GM18861 (cell line): ENCODE measurements at regions not wholly inside any gene's neighbourhood (a gene's known extent, or its start where the extent isn't known, plus 50 kb on each side); places are given as distances from the start of the nearest gene placed in this dataset.
"Not testable (repeated sequence)": the region's sequence is repeated elsewhere in the genome, so short reads cannot be mapped to it uniquely, and the experiment has no call there.

Experiments used
- ATAC-seq: cut with Tn5 transposase; IDR thresholded peaks from one replicate; pipeline ENCODE4 v1.9.1; 2021; ENCODE audit not compliant: unreplicated experiment

DNA sequence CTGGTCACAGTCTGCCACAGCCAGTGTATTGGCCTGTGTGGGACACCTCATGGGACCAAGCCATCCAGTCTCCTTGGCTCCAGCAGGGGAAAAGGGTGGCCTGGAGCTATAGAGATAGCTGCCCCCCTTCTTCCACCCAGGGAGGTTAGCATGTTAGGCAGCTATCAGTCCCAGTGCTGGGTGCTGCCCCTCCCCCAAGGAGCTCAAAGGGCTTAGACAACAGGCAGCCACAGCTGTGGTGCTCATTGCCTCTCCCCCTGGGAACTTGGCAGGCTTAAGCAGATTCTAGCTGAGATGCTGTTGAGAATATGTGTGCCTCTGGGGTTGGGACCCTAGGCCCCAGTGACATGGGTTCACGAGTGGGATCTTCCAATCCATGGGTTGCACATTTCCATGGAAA is 226.0 kb upstream of the PTGER4 start:
- ATAC-seq: no peak

DNA sequence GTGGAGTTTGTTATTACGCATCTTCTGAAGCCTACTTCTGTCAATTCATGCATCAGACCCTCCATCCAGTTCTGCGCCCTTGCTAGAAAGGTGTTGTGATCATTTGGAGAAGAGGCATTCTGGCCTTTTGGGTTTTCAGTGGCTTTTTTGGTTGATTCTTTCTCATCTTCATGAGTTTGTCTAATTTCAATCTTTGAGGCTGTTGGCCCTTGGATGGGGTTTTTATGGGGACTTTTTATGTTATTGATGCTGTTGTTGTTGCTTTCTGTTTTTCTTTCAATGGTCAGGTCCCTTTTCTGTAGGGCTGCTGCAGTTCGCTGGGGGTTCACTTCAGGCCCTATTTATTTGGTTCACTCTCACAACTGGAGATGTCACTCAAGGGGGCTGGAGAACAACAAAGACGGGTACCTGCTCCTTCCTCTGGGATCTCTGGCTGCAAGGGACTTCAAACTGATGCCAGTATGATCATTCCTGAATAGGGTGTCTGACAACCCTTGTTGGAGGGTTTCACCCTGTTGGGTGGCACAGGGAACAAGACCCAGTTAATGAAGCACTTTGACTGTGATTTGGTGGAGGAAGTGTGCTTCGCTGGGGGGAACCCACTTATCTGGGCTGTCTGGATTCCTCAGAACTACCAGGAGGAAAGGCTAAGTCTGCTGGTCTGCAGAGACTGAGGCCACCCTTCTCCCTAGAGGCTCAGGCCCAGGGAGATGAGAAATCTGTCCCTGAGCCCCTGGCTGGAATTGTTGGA is 226.7 kb upstream of the PTGER4 start:
- no peak for ATAC-seq

DNA sequence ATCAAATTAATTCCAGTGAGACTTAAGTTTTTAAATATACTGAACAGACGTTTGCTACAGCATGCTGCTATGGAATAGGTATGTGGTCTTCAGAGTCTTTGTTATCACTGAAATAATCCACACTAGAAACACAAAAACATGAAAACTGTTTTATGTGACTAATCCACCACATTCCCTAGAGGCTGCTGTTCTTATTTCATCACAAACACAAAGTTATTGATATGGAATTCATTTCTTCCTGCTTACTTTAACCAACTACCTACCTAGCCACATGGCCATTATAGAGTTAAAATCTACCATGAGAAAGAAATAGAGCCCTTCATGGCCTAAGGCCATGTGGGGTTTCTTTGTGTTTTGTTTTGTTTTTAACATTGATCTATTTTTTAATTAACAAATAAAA is 232.3 kb upstream of the PTGER4 start:
- no peak for ATAC-seq

DNA sequence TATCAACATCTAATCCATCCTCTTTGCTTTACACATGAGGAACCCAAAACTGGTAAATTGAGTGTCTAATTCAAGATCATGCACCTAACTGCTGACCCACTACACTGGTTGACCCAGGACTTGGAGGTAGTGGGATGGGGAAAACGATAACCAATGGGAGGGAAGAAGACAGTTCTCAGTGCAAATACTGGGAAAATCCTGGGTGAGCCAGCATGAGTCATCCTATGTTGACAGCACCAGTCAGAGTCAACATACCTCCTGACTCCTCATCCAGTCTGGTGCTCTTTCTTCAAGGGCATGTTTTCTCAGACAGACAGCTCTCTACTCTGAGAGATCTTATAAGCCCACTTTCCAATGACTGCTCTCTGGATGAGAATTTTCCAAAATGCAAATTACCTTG is 232.8 kb upstream of the PTGER4 start:
- no peak for ATAC-seq

DNA sequence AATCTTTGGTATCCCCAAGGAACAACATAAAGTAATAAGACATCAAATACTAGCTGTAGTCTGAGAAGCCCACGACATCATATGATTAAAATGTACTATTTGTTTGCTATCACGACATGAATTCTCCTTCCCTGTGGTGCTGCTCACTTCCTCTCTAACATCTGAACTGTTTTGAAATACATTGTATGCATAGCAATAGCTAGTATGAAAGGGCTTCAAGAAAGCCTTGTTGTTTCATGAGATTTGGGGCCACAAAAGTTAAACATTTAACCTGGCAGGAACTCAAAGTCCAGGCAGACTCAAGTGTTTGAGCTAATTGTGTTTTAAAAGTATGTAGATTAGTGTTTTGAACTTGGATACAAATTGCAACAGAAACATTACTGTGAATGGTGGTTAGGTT is 237.4 kb upstream of the PTGER4 start:
- ATAC-seq: peak; percentile 77

DNA sequence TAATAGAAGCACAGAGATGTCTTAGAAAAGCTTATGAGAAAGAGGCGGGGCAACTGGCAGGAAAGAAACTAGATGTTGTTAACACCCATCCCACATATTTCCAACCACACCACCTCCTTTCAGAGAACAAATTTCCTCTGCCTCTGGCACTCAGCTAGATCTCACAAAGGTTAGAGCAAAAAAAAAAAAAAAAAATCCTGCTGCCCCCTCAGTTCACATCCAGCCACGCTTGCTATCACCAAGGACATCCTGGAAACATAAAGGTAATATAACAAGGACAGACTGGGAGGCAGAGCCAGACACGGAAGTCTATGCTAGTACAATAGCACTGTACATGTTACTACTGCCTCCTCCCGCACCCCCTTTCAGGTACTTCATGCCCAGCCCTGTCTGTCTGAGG is 238.0 kb upstream of the PTGER4 start:
- ATAC-seq: no peak

DNA sequence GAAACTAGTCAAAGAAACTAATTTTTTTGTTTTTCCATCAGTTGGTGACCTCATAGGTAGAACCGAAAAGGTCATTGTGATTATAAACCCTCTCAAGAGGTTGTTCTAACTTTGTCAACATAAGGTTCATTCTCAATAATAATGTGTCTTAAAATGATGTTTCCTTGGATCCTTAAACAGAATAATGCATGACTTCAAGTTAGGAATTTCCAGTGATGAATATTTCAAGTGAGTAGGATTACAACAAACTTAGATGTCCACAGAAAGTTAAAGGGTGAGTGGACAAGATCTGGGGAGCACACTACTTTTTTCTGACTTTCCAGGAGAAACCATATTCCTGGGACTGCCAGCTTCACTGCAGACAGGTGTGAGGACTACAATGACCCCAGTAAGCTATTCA is 239.0 kb upstream of the PTGER4 start:
- no peak for ATAC-seq

DNA sequence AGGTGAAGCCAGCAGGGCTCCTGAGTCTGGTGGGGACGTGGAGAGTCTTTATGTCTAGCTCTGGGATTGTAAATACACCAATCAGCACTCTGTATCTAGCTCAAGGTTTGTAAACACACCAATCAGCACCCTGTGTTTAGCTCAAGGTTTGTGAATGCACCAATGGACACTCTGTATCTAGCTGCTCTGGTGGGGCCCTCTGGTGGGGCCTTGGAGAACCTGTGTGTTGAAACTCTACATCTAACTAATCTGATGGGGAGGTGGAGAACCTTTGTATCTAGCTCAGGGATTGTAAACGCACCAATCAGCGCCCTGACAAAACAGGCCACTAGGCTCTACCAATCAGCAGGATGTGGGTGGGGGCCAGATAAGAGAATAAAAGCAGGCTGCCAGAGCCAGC is 240.6 kb upstream of the PTGER4 start:
- ATAC-seq: not testable (repeated sequence)

DNA sequence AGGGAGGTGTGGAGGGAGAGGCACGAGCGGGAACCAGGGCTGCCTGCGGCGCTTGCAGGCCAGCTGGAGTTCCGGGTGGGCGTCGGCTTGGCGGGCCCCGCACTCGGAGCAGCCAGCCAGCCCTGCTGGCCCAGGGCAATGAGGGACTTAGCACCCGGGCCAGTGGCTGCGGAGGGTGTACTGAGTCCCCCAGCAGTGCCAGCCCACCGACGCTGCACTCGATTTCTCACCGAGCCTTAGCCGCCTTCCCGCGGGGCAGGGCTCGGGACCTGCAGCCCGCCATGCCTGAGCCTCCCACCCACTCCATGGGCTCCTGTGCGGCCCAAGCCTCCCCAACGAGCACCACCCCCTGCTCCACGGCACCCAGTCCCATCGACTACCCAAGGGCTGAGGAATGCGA is 241.1 kb upstream of the PTGER4 start:
- ATAC-seq: not testable (repeated sequence)

DNA sequence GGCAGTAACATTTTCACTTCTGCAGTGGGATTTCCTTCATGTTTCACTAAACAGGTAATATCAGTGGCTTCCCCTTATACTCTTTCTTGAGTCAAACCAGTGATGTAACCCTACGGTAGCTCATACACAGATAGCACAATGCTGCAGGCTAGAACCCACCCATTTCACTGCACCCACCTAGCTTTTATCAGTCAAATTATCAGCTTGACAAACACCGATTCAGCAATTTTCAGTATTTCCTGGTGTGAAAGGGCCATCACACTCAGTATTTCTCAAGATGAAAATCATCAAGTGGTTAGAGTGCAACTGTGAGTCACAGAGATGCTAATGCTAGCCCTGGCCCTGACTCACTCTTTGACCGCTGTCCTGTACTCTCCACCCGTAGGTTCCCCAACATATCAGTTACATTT is 242.3 kb upstream of the PTGER4 start:
- peak; percentile 57 for ATAC-seq

DNA sequence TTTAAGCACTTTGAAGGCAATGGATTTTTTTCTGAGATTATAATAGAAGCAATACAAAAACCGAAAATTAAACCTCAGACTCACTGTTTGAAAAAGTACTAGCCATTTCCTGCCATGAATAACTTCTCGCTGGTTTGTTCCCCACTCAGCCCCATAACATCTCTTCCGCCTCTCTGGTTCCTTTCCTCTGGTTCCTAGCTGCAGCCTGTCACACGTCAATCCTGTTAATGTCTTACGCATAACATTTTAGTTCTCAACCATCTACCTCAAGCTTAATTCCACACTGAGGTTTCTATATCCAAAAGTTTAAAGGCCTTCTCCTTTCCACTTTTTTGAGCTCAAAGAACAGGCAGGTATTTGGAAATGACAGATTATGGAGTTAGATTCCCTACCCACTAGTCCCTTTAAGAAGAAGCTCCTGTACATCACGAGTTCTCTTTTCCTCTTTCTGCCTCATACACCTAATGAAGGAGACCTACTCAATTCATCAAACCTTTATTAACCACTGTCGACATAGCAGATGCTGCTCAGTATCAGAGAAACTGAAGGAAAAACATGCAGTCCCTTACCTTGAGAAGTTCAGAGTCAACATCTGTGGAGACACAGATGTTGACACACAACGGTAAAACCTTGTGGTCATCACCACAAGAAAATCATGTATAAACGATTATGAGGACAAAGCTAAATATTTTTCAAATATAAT is 243.0 kb upstream of the PTGER4 start:
- ATAC-seq: peak; percentile 42

DNA sequence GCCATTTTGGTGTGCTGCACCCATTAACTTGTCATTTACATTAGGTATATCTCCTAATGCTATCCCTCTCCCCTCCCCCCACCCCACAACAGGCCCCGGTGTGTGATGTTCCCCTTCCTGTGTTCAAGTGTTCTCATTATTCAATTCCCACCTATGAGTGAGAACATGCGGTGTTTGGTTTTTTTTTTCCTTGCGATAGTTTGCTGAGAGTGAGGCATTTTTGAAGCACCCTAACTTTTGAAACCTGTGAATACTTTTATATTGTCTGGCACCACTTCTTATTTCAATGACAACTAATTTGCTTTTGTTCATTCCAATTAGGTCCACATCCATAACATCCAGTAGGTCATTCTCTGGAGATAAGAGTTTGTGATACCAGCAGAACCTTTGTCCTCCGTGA is 244.0 kb upstream of the PTGER4 start:
- not testable (repeated sequence) for ATAC-seq

DNA sequence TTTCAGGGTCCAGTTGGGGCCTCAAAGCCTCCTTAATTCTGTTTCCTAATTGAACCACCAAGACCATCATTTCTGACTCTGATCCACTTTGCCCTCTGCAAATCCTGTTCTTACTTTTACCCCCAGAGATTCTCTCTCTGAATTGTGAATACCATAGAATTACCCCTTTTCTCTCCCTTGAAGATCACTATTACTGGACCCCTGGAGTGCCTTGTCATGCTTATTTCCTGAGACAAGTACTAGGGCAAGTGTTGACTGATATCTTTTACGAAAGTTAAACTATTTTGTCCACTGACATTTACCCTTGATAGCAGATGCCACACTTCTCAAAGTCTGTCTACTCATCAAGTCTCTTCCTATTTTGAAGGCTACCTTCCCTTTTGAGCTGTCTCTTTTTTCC is 246.9 kb upstream of the PTGER4 start:
- no peak for ATAC-seq

DNA sequence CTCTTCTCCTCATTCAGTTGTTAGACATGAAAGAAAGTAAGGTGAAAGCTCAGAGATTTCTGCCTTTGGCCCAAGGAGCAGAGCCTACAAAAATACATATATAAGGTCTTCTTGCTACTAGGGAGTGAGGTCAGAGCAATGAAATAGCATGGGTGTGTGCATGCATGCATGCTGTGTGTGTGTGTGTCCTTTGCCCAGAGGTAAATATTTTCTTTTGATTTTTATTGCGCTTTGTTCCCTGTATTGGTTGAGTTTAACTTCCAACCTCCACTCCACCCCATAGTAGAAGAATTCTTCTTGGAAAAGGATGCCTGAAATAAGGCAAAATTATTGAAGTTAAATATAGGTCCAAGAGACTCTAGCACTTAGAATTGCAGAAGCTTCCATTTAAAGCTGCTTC is 248.0 kb upstream of the PTGER4 start:
- ATAC-seq: no peak

DNA sequence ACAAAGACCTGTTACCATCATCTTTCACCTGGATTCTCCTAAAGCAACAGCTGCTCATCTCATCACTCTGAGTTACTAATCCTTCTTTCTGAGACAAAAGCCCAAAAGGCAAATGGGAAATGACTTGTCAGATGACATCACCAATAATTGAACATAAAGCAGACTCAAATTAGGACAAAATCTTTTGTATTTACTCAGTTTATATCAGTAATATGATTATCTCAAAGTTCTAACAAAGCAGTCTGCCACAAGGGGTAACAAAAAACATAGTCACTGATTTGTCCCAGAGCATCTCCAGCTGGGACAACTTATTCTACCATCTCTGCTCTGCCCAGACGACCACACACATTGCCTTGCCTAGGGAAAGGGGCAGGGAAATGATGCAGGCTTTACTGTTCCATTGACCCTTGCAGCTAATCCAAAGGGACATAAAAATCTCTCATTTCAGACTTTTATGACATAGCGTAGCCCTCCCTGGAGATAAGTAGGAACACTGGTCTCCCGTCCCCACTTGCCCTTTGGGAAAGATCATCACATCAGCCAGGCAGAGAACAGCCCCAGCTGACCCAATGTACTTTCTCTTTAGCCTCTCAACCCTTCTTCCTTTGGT is 249.5 kb upstream of the PTGER4 start:
- no peak for ATAC-seq

DNA sequence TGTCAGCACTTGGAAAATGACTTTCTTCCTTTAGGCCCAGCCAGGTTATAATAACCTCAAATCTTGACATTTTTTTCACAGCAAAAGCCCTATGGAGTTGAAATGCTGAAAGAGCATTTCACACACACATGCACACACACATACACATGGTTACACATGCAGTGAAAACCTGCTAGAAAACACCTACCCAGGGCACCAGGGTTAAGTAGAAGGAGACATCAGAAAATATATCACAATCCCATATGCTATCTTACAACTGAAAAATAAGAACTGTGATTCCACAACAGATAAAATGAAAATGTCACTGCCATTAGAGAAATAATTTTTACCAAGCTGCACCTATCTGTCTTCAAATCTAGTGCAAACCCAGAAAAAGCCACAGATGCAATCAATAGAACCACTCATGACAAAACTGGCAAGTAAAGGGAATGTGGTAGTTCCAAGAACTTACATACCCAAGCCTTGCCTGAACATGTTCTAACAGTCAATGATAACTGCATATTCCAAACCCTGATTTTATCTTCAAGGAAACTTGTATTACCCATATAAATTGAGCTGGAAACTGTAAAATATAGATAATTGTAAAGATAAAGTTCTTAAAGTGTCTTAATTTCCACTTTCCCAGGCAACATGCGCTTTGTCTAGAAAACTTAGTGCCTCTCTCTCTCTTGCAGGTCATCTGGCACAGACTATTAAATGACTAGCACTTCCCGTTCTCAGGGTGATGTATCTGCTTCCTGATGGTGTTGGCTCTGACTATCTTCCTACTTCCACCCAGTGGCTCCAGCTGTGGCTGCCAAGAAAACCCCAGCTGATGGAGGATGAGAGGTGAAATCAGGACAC is 250.2 kb upstream of the PTGER4 start:
- ATAC-seq: no peak

DNA sequence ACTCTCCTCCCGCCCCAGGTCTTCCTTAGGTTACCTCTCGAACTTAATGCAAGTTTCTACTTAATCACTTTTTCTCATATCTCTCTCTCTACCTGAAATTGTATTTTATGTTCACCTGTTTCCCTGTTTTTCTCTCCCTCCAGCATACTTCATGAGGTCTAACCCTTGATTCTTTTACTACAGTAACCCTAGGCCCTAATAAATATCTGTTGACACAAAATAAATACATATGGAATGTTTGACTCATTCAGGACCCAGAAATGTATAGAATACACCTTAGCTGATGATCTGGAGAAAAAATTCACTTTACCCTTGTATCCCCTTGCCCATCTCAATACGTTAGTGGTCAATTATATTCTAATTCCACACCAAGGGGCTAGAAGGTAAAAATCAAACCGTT is 250.9 kb upstream of the PTGER4 start:
- ATAC-seq: no peak

DNA sequence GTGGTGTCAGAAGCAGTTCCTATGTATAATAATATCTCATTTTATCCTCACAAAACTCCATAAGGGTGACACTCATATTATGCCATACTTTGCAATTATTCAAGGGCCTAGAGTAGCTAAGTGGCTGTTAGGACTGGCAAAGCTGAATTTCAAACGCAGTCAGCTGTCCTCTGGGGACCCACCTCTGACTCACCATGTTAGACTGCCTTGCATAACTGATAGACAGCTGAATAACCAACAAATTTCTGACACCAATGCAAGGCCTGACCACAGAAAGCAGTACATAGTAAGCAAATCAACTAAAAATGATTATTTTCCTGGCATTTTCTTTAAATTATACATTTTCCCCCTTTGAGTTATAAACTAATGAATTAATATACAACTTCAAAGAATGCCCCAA is 251.6 kb upstream of the PTGER4 start:
- peak; percentile 68 for ATAC-seq

DNA sequence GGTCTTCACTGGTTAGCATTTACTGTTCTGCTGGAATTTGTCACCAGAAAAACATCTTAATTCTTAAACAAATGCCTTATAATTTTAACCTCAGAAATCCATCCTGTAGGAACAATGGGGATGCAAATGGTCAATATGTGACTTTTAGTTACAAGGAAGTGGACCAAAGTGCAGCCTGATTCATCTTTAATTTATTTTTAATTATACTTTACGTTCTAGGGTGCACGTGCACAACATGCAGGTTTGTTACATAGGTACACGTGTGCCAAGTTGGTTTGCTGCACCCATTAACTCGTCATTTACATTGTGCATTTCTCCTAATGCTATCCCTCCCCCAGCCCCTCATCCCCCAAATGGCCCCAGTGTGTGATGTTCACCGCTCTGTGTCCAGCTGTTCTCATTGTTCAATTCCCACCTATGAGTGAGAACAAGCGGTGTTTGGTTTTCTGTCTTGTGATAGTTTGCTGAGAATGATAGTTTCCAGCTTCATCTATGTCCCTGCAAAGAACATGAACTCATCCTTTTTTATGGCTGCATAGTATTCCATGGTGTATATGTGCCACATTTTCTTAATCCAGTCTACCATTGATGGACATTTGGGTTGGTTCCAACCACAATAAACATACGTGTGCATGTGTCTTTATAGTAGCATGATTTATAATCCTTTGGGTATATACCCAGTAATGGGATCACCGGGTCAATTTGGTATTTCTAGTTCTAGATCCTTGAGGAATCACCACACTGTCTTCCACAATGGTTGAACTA is 262.5 kb upstream of the PTGER4 start:
- not testable (repeated sequence) for ATAC-seq

DNA sequence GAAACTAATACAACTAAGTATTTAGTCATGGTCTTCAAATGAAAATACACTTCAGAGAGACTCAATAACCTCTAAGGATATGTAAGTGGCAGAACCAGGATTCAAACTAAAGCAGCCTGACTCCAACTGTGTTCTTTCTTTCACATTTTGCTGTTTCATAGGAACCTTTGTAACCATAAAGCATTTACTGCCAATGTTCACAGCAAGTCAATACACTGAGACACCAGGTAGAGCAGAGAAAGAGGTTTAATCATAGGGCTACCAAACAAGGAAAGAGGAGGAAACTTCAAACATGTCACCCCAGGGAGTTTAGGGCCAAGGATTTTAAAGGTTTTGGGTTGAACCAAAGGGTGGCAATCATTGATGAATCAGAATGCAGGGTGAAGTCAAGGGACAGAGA is 263.1 kb upstream of the PTGER4 start:
- no peak for ATAC-seq

DNA sequence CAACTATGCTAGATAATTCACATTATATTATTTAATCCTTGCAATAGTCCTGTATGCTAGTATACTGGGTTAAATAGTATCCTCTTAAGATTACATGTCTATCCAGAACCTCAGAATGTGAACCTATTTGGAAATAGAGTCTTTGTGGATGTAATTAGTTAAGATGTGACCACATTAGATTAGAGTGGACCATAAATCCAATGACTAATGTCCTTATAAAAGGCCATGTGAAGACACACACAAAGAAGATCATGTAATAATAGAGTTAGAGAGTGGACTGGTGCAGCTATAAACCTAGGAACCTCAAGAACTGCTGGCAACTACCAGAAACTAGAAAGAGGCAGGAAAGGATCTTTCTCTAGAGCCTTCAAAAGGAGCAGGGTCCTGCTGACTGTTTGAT is 263.6 kb upstream of the PTGER4 start:
- no peak for ATAC-seq
